ENCODE measurements at regions not wholly inside any gene's neighbourhood (a gene's known extent, or its start where the extent isn't known, plus 50 kb on each side); places are given as distances from the start of the nearest gene placed in this dataset.

DNA sequence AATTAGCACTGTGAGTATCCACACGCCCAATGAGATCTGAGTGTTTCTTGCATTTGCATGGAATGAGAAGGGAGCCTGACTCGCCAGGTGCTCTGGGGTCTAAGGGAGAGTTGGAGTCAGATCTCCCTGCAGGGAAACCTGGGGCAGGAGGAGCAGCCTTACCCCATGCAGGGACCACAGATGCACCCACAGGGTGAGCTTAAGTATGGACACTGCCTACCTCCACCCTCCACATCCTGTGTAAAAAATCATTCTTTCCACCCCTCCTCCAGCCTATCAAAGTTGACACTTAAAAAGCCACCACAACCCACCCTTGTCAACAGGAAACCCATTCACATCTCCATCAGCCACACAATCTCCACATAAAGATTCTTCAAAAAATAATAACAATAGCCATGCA lies 67.0 kb upstream of the IGLL5 start:
- TF ChIP-seq, protein P1, sequence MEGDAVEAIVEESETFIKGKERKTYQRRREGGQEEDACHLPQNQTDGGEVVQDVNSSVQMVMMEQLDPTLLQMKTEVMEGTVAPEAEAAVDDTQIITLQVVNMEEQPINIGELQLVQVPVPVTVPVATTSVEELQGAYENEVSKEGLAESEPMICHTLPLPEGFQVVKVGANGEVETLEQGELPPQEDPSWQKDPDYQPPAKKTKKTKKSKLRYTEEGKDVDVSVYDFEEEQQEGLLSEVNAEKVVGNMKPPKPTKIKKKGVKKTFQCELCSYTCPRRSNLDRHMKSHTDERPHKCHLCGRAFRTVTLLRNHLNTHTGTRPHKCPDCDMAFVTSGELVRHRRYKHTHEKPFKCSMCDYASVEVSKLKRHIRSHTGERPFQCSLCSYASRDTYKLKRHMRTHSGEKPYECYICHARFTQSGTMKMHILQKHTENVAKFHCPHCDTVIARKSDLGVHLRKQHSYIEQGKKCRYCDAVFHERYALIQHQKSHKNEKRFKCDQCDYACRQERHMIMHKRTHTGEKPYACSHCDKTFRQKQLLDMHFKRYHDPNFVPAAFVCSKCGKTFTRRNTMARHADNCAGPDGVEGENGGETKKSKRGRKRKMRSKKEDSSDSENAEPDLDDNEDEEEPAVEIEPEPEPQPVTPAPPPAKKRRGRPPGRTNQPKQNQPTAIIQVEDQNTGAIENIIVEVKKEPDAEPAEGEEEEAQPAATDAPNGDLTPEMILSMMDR (IDR thresholded peaks at IDR 0.05; ENCODE audit: poor library complexity, severe bottlenecking): no peak
- TF ChIP-seq EZH2 (IDR thresholded peaks at IDR 0.05; ENCODE audit: borderline replicate concordance, insufficient read depth, low read length, poor library complexity, severe bottlenecking) (no peak), RAD21 (conservative IDR thresholded peaks at IDR 0.05) (no peak), TAF1 (IDR thresholded peaks at IDR 0.05; ENCODE audit: low read depth) (no peak), POLR2AphosphoS5 (IDR thresholded peaks at IDR 0.05) (no peak)

Data from neural cell (in vitro differentiated cells).